ENCODE measurements at regions not wholly inside any gene's neighbourhood (a gene's known extent, or its start where the extent isn't known, plus 50 kb on each side); places are given as distances from the start of the nearest gene placed in this dataset.

GRCh38 chr2:220736778-220737177 lies 835.3 kb downstream of the EPHA4 start:
- ATAC-seq, result no peak
- H3K36me3 ChIP-seq (ENCODE audit: control insufficient read depth, insufficient read depth, low read length), result no peaks in the 10 kb centered on the region
- H3K4me2 ChIP-seq (ENCODE audit: insufficient read depth, low read length), result no peak overlapping the region
- no TSS peak for BruUV-seq (replicated peaks)
- H2AFZ ChIP-seq (ENCODE audit: low read depth, low read length), result no peak overlapping the region
- no peak overlapping the region for H3K9ac ChIP-seq (ENCODE audit: insufficient read depth in 1 of 2, low read depth in 2 of 2, low read length in 2 of 2)
- intact Hi-C loops (cut with micrococcal nuclease) (no loop called here), in situ Hi-C loops (cut with MboI) (no loop called here)
- 2% methylated on average over 4 of the region's 4 CpGs for WGBS (ENCODE audit: insufficient coverage, low coverage, missing lambda C conversion rate)
- TF ChIP-seq TSHZ1 (CRISPR knock-in tag; IDR thresholded peaks at IDR 0.05) (no peak), USF2 (CRISPR knock-in tag; IDR thresholded peaks at IDR 0.05) (peak; percentile 33; the same call in 1 of the 2 replicates), MEF2D (tag; conservative IDR thresholded peaks at IDR 0.05; ENCODE audit: low read depth) (no peak), ZNF280A (IDR thresholded peaks at IDR 0.05; ENCODE audit: low read depth, partially characterized antibody) (no peak), SAFB2 (IDR thresholded peaks at IDR 0.05; ENCODE audit: borderline replicate concordance, low read depth, low read length, severe bottlenecking) (no peak)
- H3K4me1 ChIP-seq (replicated peaks in 1 of 2; ENCODE audit: control insufficient read depth in 2 of 2, insufficient read depth in 2 of 2, low read length in 2 of 2), result no peaks in the 10 kb centered on the region
- H3K27me3 ChIP-seq (ENCODE audit: control insufficient read depth in 2 of 2, insufficient read depth in 2 of 2, low read length in 2 of 2), result no peaks in the 10 kb centered on the region
- DNase-seq (ENCODE audit: extremely low read depth in 1 of 4, low spot score in 3 of 4), result no peak
- H3K9me3 ChIP-seq (replicated peaks; ENCODE audit: control insufficient read depth, insufficient read depth, low read depth, low read length), result no peaks in the 10 kb centered on the region
- no peaks in the 10 kb centered on the region for H3K9me1 ChIP-seq (ENCODE audit: control insufficient read depth, insufficient read depth, low read length)
- no peak for FAIRE-seq
- H3K79me2 ChIP-seq (ENCODE audit: control insufficient read depth, insufficient read depth, low read length), result no peaks in the 10 kb centered on the region
- no peak overlapping the region for H3K4me3 ChIP-seq
- no peak overlapping the region for H3K27ac ChIP-seq (ENCODE audit: extremely low read depth, low read depth, low read length)
- no peaks in the 10 kb centered on the region for H4K20me1 ChIP-seq (replicated peaks; ENCODE audit: control insufficient read depth, insufficient read depth, low read length)
- CTCF ChIA-PET (ENCODE audit: low intra/inter-chr PET ratio), result no interaction called here
- POLR2A ChIA-PET, result no interaction called here

Measured in K562 (cell line).